ENCODE measurements at regions not wholly inside any gene's neighbourhood (a gene's known extent, or its start where the extent isn't known, plus 50 kb on each side); places are given as distances from the start of the nearest gene placed in this dataset.
"Not testable (repeated sequence)": the region's sequence is repeated elsewhere in the genome, so short reads cannot be mapped to it uniquely, and the experiment has no call there.

DNA sequence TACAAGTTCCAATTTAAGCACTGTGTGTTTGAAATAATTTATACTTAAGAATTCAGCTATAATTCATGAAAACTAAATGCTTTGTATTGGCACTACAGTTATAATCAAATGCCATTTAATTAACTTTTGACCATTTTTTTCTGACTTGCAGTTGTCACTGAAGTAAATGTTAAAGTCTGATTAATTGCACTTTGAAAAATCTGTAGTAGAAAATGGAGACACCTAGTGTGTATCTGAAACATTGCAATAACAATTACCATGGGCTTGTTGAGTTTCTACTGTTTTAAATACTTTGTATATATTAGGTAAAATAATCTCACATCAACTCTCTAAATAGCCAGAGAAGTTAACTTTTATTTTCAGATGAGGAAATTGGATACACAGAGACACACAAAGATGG lies 458.6 kb upstream of the FSIP2 start:
- no TSS peak for BruUV-seq (replicated peaks)
- DNase-seq (ENCODE audit: low read depth, low spot score) (peak; percentile 27), FAIRE-seq (peak; percentile 85)
- H3K36me3 ChIP-seq (ENCODE audit: control insufficient read depth in 2 of 2, extremely low read depth in 1 of 2, insufficient read depth in 2 of 2, low read length in 2 of 2), result no peaks in the 10 kb centered on the region
- no peak overlapping the region for H3K9ac ChIP-seq (replicated peaks; ENCODE audit: extremely low read depth, insufficient read depth, low read length)
- H4K20me1 ChIP-seq (replicated peaks; ENCODE audit: control insufficient read depth, extremely low read depth, insufficient read depth, low read length), result no peaks in the 10 kb centered on the region
- dilution Hi-C loops (cut with MboI; ENCODE audit: extremely low pct_ligation_motif_present, low sequenced_read_pairs), result no loop called here
- no peak overlapping the region for H3K4me2 ChIP-seq (ENCODE audit: insufficient read depth, low read length)
- POLR2A ChIA-PET, result no interaction called here
- H3K4me1 ChIP-seq (ENCODE audit: control insufficient read depth, extremely low read depth, insufficient read depth, low read length), result no peaks in the 10 kb centered on the region
- no peaks in the 10 kb centered on the region for H3K27me3 ChIP-seq (ENCODE audit: control insufficient read depth in 2 of 2, insufficient read depth in 2 of 2, low read length in 2 of 2)
- TF ChIP-seq CTCF (IDR thresholded peaks at IDR 0.05; ENCODE audit: extremely low read depth in 1 of 2, insufficient read depth in 1 of 2, low read depth in 1 of 2, low read length in 2 of 2), result peak; percentile 26 to 30
- no peak for TF ChIP-seq MYC (IDR thresholded peaks at IDR 0.05; ENCODE audit: low read depth, low read length)
- intact Hi-C loops (cut with micrococcal nuclease), result loop anchor here (1.0 kb wide), 2 partner anchors 636 to 669 kb away; no protein-coding TSS in a partner anchor
- no peaks in the 10 kb centered on the region for H3K9me1 ChIP-seq (replicated peaks; ENCODE audit: control insufficient read depth, extremely low read depth, insufficient read depth, low read length)
- H3K79me2 ChIP-seq (ENCODE audit: control insufficient read depth, insufficient read depth, low read length), result no peaks in the 10 kb centered on the region
- no peak overlapping the region for H2AFZ ChIP-seq (ENCODE audit: low read depth, low read length)
- no peak overlapping the region for H3K27ac ChIP-seq (ENCODE audit: insufficient read depth, low read depth, low read length)
- CTCF ChIA-PET, result interaction anchor here (1.1 to 2.2 kb wide), 6 partner anchors 634 to 1212 kb away, joined by 3 to 14 read pairs (median 6); no protein-coding TSS in a partner anchor
- no peak overlapping the region for H3K4me3 ChIP-seq (replicated peaks in 1 of 3; ENCODE audit: insufficient read depth in 1 of 3, low read depth in 1 of 3, low read length in 3 of 3)
- H3K9me3 ChIP-seq (replicated peaks; ENCODE audit: control insufficient read depth, insufficient read depth, low read length), result no peaks in the 10 kb centered on the region

DNA sequence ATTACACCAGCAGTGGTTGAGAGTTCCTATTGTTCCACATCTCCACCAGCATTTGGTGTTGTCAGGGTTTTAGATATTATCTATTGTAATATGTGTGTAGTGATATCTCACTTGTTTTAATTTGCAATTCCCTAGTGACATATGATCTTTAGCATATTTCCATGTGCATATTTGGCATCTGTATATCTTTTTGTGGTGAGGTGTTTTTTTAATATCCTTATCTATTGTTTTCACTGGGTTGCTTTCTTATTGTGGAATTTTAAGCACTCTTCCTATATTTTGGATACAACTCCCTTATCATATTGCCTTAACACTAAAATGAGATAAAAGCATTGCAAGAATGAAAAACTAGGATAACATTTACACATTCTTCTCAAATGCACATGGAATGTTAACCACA lies 453.9 kb upstream of the FSIP2 start:
- Histone ChIP-seq H3K9me3 (replicated peaks; ENCODE audit: control insufficient read depth, insufficient read depth, low read length) (no peaks in the 10 kb centered on the region), H3K4me3 (replicated peaks in 1 of 3; ENCODE audit: insufficient read depth in 1 of 3, low read depth in 1 of 3, low read length in 3 of 3) (no peak overlapping the region), H3K27ac (ENCODE audit: insufficient read depth, low read depth, low read length) (no peak overlapping the region), H3K9ac (replicated peaks; ENCODE audit: extremely low read depth, insufficient read depth, low read length) (no peak overlapping the region), H3K27me3 (ENCODE audit: control insufficient read depth in 2 of 2, insufficient read depth in 2 of 2, low read length in 2 of 2) (no peaks in the 10 kb centered on the region), H4K20me1 (replicated peaks; ENCODE audit: control insufficient read depth, extremely low read depth, insufficient read depth, low read length) (no peaks in the 10 kb centered on the region), H3K4me1 (ENCODE audit: control insufficient read depth, extremely low read depth, insufficient read depth, low read length) (no peaks in the 10 kb centered on the region), H2AFZ (ENCODE audit: low read depth, low read length) (no peak overlapping the region), H3K9me1 (replicated peaks; ENCODE audit: control insufficient read depth, extremely low read depth, insufficient read depth, low read length) (no peaks in the 10 kb centered on the region), H3K36me3 (ENCODE audit: control insufficient read depth in 2 of 2, extremely low read depth in 1 of 2, insufficient read depth in 2 of 2, low read length in 2 of 2) (no peaks in the 10 kb centered on the region), H3K4me2 (ENCODE audit: insufficient read depth, low read length) (no peak overlapping the region), H3K79me2 (ENCODE audit: control insufficient read depth, insufficient read depth, low read length) (no peaks in the 10 kb centered on the region)
- ChIA-PET CTCF (no interaction called here), POLR2A (no interaction called here)
- no TSS peak for BruUV-seq (replicated peaks)
- no peak for DNase-seq (ENCODE audit: low read depth, low spot score)
- TF ChIP-seq POLR2AphosphoS5 (IDR thresholded peaks at IDR 0.05; ENCODE audit: insufficient read depth, low read depth, low read length) (no peak), EZH2 (IDR thresholded peaks at IDR 0.05; ENCODE audit: borderline replicate concordance, low read depth, low read length, severe bottlenecking) (no peak)
- intact Hi-C loops (cut with micrococcal nuclease), result no loop called here
- dilution Hi-C loops (cut with MboI; ENCODE audit: extremely low pct_ligation_motif_present, low sequenced_read_pairs), result no loop called here
- FAIRE-seq, result no peak

- H3K27me3 ChIP-seq (ENCODE audit: control insufficient read depth in 2 of 2, insufficient read depth in 2 of 2, low read length in 2 of 2); H4K20me1 ChIP-seq (replicated peaks; ENCODE audit: control insufficient read depth, extremely low read depth, insufficient read depth, low read length); intact Hi-C loops (cut with micrococcal nuclease); H3K36me3 ChIP-seq (ENCODE audit: control insufficient read depth in 2 of 2, extremely low read depth in 1 of 2, insufficient read depth in 2 of 2, low read length in 2 of 2); H3K4me2 ChIP-seq (ENCODE audit: insufficient read depth, low read length); POLR2A ChIA-PET; H3K9ac ChIP-seq (replicated peaks; ENCODE audit: extremely low read depth, insufficient read depth, low read length); FAIRE-seq; H3K27ac ChIP-seq (ENCODE audit: insufficient read depth, low read depth, low read length); H3K4me1 ChIP-seq (ENCODE audit: control insufficient read depth, extremely low read depth, insufficient read depth, low read length); H3K9me1 ChIP-seq (replicated peaks; ENCODE audit: control insufficient read depth, extremely low read depth, insufficient read depth, low read length); BruUV-seq (replicated peaks); H3K9me3 ChIP-seq (replicated peaks; ENCODE audit: control insufficient read depth, insufficient read depth, low read length); dilution Hi-C loops (cut with MboI; ENCODE audit: extremely low pct_ligation_motif_present, low sequenced_read_pairs); H3K79me2 ChIP-seq (ENCODE audit: control insufficient read depth, insufficient read depth, low read length); H2AFZ ChIP-seq (ENCODE audit: low read depth, low read length); H3K4me3 ChIP-seq (replicated peaks in 1 of 3; ENCODE audit: insufficient read depth in 1 of 3, low read depth in 1 of 3, low read length in 3 of 3); DNase-seq (ENCODE audit: low read depth, low spot score): not testable (repeated sequence)
- CTCF ChIA-PET, result interaction anchor here (0.9 to 3.7 kb wide), 4 partner anchors 449 to 1222 kb away, joined by 3 to 29 read pairs (median 20); partner anchors contain the start of gene FSIP2
Observed at GRCh38 chr2:185290012-185290411, 448.6 kb upstream of the FSIP2 start.

Data from endothelial cell of umbilical vein (primary cell).